ENCODE measurements at regions not wholly inside any gene's neighbourhood (a gene's known extent, or its start where the extent isn't known, plus 50 kb on each side); places are given as distances from the start of the nearest gene placed in this dataset.

DNA sequence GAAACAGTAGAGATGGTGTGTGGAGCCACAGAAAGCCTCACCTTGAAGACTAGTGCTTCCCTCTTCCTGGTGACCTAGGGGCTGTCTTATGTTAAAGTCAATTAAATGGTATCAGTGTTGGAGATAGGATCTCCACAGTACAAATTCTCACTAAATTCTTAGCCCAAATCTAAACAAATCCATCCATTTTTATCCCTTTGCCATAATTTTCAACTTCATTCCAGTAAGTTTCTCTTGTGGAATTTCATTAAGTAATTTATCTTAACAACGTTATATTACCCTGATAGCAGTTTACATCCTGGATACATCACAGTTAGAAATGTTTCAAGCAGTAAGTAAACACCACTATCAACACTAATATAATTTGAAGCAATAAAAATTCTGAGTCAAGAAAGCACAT is 989.4 kb upstream of the NXPH2 start:
- TF ChIP-seq, protein P1, sequence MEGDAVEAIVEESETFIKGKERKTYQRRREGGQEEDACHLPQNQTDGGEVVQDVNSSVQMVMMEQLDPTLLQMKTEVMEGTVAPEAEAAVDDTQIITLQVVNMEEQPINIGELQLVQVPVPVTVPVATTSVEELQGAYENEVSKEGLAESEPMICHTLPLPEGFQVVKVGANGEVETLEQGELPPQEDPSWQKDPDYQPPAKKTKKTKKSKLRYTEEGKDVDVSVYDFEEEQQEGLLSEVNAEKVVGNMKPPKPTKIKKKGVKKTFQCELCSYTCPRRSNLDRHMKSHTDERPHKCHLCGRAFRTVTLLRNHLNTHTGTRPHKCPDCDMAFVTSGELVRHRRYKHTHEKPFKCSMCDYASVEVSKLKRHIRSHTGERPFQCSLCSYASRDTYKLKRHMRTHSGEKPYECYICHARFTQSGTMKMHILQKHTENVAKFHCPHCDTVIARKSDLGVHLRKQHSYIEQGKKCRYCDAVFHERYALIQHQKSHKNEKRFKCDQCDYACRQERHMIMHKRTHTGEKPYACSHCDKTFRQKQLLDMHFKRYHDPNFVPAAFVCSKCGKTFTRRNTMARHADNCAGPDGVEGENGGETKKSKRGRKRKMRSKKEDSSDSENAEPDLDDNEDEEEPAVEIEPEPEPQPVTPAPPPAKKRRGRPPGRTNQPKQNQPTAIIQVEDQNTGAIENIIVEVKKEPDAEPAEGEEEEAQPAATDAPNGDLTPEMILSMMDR (IDR thresholded peaks at IDR 0.05): no peak
- TF ChIP-seq POLR2A (IDR thresholded peaks at IDR 0.05; ENCODE audit: low read depth) (no peak), POLR2AphosphoS5 (IDR thresholded peaks at IDR 0.05) (no peak)

All from esophagus muscularis mucosa (tissue), 3 donors.